ENCODE measurements at regions not wholly inside any gene's neighbourhood (a gene's known extent, or its start where the extent isn't known, plus 50 kb on each side); places are given as distances from the start of the nearest gene placed in this dataset.

- H3K9me3 ChIP-seq (ENCODE audit: low read length): no peaks in the 10 kb centered on the region
- no peak overlapping the region for H3K4me2 ChIP-seq (ENCODE audit: low read length)
- H2AFZ ChIP-seq (ENCODE audit: low read depth, low read length): no peak overlapping the region
- H3F3A ChIP-seq (ENCODE audit: insufficient read depth, low read length, poor library complexity, severe bottlenecking): no peaks in the 10 kb centered on the region
- H4K20me1 ChIP-seq (ENCODE audit: insufficient read depth): no peaks in the 10 kb centered on the region
- H3K27me3 ChIP-seq (ENCODE audit: insufficient read depth, low read depth, low read length): no peaks in the 10 kb centered on the region
- H3K36me3 ChIP-seq (ENCODE audit: insufficient read depth, low read length): no peaks in the 10 kb centered on the region
- no peaks in the 10 kb centered on the region for H3K9me2 ChIP-seq (ENCODE audit: insufficient read depth, low read length)
- H3K4me3 ChIP-seq (ENCODE audit: low read length): no peak overlapping the region
- H3K79me2 ChIP-seq (replicated peaks; ENCODE audit: insufficient read depth, low read length): no peaks in the 10 kb centered on the region
- no peak overlapping the region for H3K9ac ChIP-seq (ENCODE audit: low read length)
- no peak for TF ChIP-seq REST (IDR thresholded peaks at IDR 0.05; ENCODE audit: borderline replicate concordance)
- no peak for TF ChIP-seq CTCF (IDR thresholded peaks at IDR 0.05; ENCODE audit: poor library complexity, severe bottlenecking)
- TF ChIP-seq TAF1 (IDR thresholded peaks at IDR 0.05; ENCODE audit: low read depth): no peak
- TF ChIP-seq MXI1 (conservative IDR thresholded peaks at IDR 0.05; ENCODE audit: poor library complexity, severe bottlenecking): no peak
- TF ChIP-seq EP300 (conservative IDR thresholded peaks at IDR 0.05; ENCODE audit: poor library complexity, severe bottlenecking): no peak
- TF ChIP-seq SMC3 (conservative IDR thresholded peaks at IDR 0.05; ENCODE audit: poor library complexity): no peak
- no peak for TF ChIP-seq RAD21 (conservative IDR thresholded peaks at IDR 0.05)
- no peak for TF ChIP-seq POLR2AphosphoS5 (IDR thresholded peaks at IDR 0.05)
- no peak for TF ChIP-seq EZH2 (IDR thresholded peaks at IDR 0.05; ENCODE audit: borderline replicate concordance, insufficient read depth, low read length, poor library complexity, severe bottlenecking)
- H3K27ac ChIP-seq (ENCODE audit: low read length): no peak overlapping the region
Measured at GRCh38 chr1:213376862-213377372, 325.9 kb downstream of the RPS6KC1 start.

GRCh38 chr1:213380865-213381264, 329.8 kb downstream of the RPS6KC1 start:
- no peak overlapping the region for H3K4me3 ChIP-seq (ENCODE audit: low read length)
- no peaks in the 10 kb centered on the region for H3K36me3 ChIP-seq (ENCODE audit: insufficient read depth, low read length)

More at GRCh38 chr1:213380865-213381264, 329.8 kb downstream of the RPS6KC1 start:
- H3F3A ChIP-seq (ENCODE audit: insufficient read depth, low read length, poor library complexity, severe bottlenecking): no peaks in the 10 kb centered on the region
- H3K9me3 ChIP-seq (ENCODE audit: low read length): no peaks in the 10 kb centered on the region
- H3K79me2 ChIP-seq (replicated peaks; ENCODE audit: insufficient read depth, low read length): no peaks in the 10 kb centered on the region
- no peak overlapping the region for H3K4me2 ChIP-seq (ENCODE audit: low read length)
- no peaks in the 10 kb centered on the region for H4K20me1 ChIP-seq (ENCODE audit: insufficient read depth)
- no peak overlapping the region for H3K9ac ChIP-seq (ENCODE audit: low read length)
- no peaks in the 10 kb centered on the region for H3K27me3 ChIP-seq (ENCODE audit: insufficient read depth, low read depth, low read length)
- no peak for TF ChIP-seq CTCF (IDR thresholded peaks at IDR 0.05; ENCODE audit: poor library complexity, severe bottlenecking)
- TF ChIP-seq MXI1 (conservative IDR thresholded peaks at IDR 0.05; ENCODE audit: poor library complexity, severe bottlenecking): no peak
- TF ChIP-seq REST (IDR thresholded peaks at IDR 0.05; ENCODE audit: borderline replicate concordance): no peak
- TF ChIP-seq EZH2 (IDR thresholded peaks at IDR 0.05; ENCODE audit: borderline replicate concordance, insufficient read depth, low read length, poor library complexity, severe bottlenecking): no peak
- no peak for TF ChIP-seq POLR2AphosphoS5 (IDR thresholded peaks at IDR 0.05)
- H3K27ac ChIP-seq (ENCODE audit: low read length): no peak overlapping the region
- no peaks in the 10 kb centered on the region for H3K9me2 ChIP-seq (ENCODE audit: insufficient read depth, low read length)
- H2AFZ ChIP-seq (ENCODE audit: low read depth, low read length): no peak overlapping the region
